MCF 10A (cell line): ENCODE measurements at regions not wholly inside any gene's neighbourhood (a gene's known extent, or its start where the extent isn't known, plus 50 kb on each side); places are given as distances from the start of the nearest gene placed in this dataset.

Source experiments
- BruUV-seq: library from RNA; stranded (reverse); fragments of 400-500 nt; replicated peaks from 2 replicates; lab custom pipeline; 2021; lab: Mats Ljungman, UMichigan
- CTCF ChIA-PET: fragments of 300-600 bp; sonication (Branson Sonifier 250); formaldehyde crosslinking; extraction: SDS; loops from one replicate; lab custom pipeline; 2021; ENCODE audit warnings: antibody characterized with exemption, inconsistent platforms; lab: Yijun Ruan, JAX
- POLR2A ChIA-PET: fragments of 300-600, 350-650 bp; sonication (Branson Sonifier 250); formaldehyde crosslinking; extraction: SDS; loops from one replicate; lab custom pipeline; 2020; ENCODE audit warnings: antibody characterized with exemption, inconsistent platforms; lab: Yijun Ruan, JAX
- DNase-seq: peaks from one replicate; pipeline ENCODE4 v3.0.0-alpha.2; 2018; ENCODE audit not compliant: unreplicated experiment
- H3K27ac Mint-ChIP-seq: one replicate; pipeline ENCODE4 v1.8.0; 2022; ENCODE audit warnings: mild to moderate bottlenecking, low read depth, mixed read lengths; ENCODE audit not compliant: unreplicated experiment
- H3K27me3 Mint-ChIP-seq: one replicate; pipeline ENCODE4 v1.8.0; 2022; ENCODE audit warnings: mixed read lengths; ENCODE audit not compliant: insufficient read depth, unreplicated experiment
- H3K36me3 Mint-ChIP-seq: one replicate; pipeline ENCODE4 v1.8.0; 2022; ENCODE audit warnings: mild to moderate bottlenecking, moderate library complexity, mixed read lengths; ENCODE audit not compliant: insufficient read depth, unreplicated experiment
- H3K4me1 Mint-ChIP-seq: one replicate; pipeline ENCODE4 v1.8.0; 2022; ENCODE audit warnings: mixed read lengths; ENCODE audit not compliant: insufficient read depth, unreplicated experiment
- H3K4me3 Mint-ChIP-seq: one replicate; pipeline ENCODE4 v1.8.0; 2022; ENCODE audit warnings: mild to moderate bottlenecking, moderate library complexity, mixed read lengths; ENCODE audit not compliant: unreplicated experiment
- H3K9me3 Mint-ChIP-seq: one replicate; pipeline ENCODE4 v1.8.0; 2022; ENCODE audit warnings: mixed read lengths; ENCODE audit not compliant: unreplicated experiment
- CTCF ChIP-seq: fragments of 200-600 bp; IDR thresholded peaks from one replicate; pipeline ENCODE4 v1.8.0; 2022; ENCODE audit warnings: antibody characterized with exemption, mild to moderate bottlenecking; ENCODE audit not compliant: unreplicated experiment
- intact Hi-C: fragments of 100-400 bp; cut with micrococcal nuclease; formaldehyde crosslinking; loops from 2 replicates; pipeline ENCODE4 v1.14.1; 2022

- Mint-ChIP-seq H3K36me3 (no peaks in the 10 kb centered on the region), H3K9me3 (peaks cover 14% of the 10 kb centered on the region), H3K4me1 (no peaks in the 10 kb centered on the region), H3K27me3 (no peaks in the 10 kb centered on the region), H3K4me3 (no peak overlapping the region), H3K27ac (no peak overlapping the region)
- BruUV-seq = no TSS peak
- no peak for DNase-seq
- no peak for TF ChIP-seq CTCF
- POLR2A ChIA-PET = no interaction called here
- CTCF ChIA-PET = interaction anchor here (1.0 kb wide), 1 partner anchor 33 kb away, joined by 3 read pairs; no protein-coding TSS in a partner anchor
- intact Hi-C loops = no loop called here
Observed at GRCh38 chr20:19099596-19100545, 112.6 kb upstream of the SLC24A3 start.

GRCh38 chr20:19100975-19101374, 111.5 kb upstream of the SLC24A3 start:
- Mint-ChIP-seq H3K27ac (no peak overlapping the region), H3K9me3 (peaks cover 25% of the 10 kb centered on the region), H3K27me3 (no peaks in the 10 kb centered on the region), H3K4me3 (no peak overlapping the region), H3K36me3 (no peaks in the 10 kb centered on the region), H3K4me1 (no peaks in the 10 kb centered on the region)
- no peak for TF ChIP-seq CTCF
- ChIA-PET POLR2A (no interaction called here), CTCF (interaction anchor here (1.0 kb wide), 1 partner anchor 34 kb away, joined by 3 read pairs; no protein-coding TSS in a partner anchor)
- no peak for DNase-seq
- BruUV-seq = no TSS peak
- intact Hi-C loops = no loop called here

DNA sequence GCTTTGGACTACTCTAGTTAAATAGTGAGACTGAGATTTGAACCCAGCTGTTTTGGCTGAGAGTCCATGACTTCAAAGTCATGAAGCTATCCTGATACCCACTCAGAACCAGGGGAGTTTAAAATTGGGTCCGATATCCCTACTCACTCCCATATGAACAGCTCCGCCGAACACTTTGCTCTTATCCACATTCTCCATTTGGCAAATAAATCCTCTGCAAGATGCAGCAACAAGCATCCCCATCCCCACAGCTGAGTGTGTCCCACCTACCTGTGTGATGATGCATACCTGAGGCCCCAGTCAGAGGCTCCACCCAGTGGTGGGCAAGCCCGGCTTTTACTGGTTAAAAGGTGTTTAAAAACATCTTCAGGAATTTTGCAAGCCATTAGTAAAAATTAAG, 108.3 kb upstream of the SLC24A3 start:
- TF ChIP-seq CTCF = no peak
- no TSS peak for BruUV-seq
- no peaks in the 10 kb centered on the region for H3K36me3 Mint-ChIP-seq
- peaks cover 27% of the 10 kb centered on the region for H3K9me3 Mint-ChIP-seq
- H3K27ac Mint-ChIP-seq = no peak overlapping the region
- ChIA-PET POLR2A (no interaction called here), CTCF (no interaction called here)
- no peaks in the 10 kb centered on the region for H3K27me3 Mint-ChIP-seq
- H3K4me1 Mint-ChIP-seq = no peaks in the 10 kb centered on the region
- intact Hi-C loops = no loop called here
- no peak overlapping the region for H3K4me3 Mint-ChIP-seq
- no peak for DNase-seq

GRCh38 chr20:19108155-19108554, 104.3 kb upstream of the SLC24A3 start:
- H3K9me3 Mint-ChIP-seq = peaks cover 31% of the 10 kb centered on the region
- POLR2A ChIA-PET = no interaction called here
- H3K4me1 Mint-ChIP-seq = no peaks in the 10 kb centered on the region
- BruUV-seq = no TSS peak
- no peaks in the 10 kb centered on the region for H3K36me3 Mint-ChIP-seq
- no peak overlapping the region for H3K4me3 Mint-ChIP-seq
- no peak for DNase-seq
- CTCF ChIA-PET = no interaction called here
- intact Hi-C loops = no loop called here
- no peak for TF ChIP-seq CTCF
- H3K27ac Mint-ChIP-seq = no peak overlapping the region
- H3K27me3 Mint-ChIP-seq = no peaks in the 10 kb centered on the region
